ENCODE measurements at regions not wholly inside any gene's neighbourhood (a gene's known extent, or its start where the extent isn't known, plus 50 kb on each side); places are given as distances from the start of the nearest gene placed in this dataset.
"Not testable (repeated sequence)": the region's sequence is repeated elsewhere in the genome, so short reads cannot be mapped to it uniquely, and the experiment has no call there.

DNA sequence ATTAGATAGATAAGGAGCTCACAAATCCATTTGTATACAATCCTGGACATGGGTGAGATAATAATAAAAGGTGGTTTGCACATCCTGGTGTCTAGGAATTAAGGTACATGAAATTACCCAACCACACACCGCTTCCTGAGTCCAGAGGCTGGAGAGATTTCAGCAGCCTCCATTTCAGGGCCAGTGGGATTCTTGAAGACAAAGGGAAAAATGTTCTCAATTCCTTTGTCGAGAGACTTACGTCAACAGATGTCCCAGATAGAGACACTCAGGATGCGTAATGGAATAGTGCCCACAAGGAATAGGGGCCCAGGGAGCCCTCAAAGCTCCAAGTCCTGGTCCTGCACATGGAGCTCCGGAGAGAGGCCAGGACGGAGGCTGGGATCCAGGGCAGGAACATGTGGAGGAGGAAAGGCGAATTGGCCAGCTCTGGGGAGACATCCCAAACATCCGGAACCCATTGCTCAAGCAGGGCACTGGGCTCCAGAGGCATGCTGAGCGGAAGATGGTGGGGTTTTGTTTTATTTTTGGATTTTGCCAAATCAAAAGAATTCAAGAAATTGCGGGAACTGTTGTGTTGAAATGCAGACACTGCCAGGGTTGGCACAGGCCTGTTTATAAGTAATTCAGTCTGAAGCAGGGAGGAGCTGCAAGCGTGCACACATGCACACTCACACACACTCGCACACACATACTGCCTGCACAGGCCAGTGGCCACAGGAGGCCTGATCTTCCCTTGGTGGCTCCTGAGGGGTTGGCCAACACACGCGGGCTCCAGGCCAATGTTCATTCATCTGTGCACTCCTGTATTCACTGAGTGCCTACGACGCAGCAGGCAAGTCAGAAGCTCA, 97.2 kb downstream of the NOG start:
- no peak for DNase-seq (ENCODE audit: low spot score)

DNA sequence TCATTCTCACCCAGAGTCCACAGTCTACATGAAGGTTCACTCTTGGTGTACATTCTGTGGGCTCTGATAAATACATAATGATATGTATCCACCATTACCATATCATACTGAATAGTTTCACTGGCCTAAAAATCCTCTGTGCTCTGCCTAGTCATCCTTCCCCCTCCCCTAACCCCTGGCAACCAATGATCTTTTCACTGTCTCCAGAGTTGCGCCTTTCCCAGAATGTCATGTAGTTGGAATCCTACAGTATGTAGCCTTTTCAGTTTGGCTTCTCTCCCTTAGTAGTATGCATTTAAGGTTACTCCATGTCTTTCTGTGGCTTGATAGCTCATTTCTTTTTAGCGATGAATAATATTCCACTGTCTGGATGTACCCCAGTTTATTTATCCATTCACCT, 101.3 kb downstream of the NOG start:
- no peak for DNase-seq (ENCODE audit: low spot score)

DNA sequence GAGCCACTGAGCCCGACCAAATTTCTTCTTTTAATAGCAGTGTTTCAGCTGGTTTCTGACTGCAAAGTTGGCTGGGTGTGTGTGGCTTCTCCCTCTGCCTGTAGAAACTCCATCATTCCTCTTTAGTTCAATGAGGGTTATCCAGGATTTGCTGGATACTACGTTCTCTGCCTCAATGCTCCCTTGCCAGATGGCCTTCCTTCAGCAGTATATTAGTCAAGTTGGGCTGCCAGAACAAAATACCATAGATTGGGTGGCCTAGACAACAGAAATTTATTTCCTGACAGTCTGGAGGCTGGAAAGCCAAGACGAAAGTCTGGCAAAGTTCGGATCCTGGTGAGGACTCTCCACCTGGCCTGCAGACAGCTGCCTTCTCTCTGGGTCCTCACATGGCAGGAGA, 103.7 kb downstream of the NOG start:
- no peak for DNase-seq (ENCODE audit: low spot score)

DNA sequence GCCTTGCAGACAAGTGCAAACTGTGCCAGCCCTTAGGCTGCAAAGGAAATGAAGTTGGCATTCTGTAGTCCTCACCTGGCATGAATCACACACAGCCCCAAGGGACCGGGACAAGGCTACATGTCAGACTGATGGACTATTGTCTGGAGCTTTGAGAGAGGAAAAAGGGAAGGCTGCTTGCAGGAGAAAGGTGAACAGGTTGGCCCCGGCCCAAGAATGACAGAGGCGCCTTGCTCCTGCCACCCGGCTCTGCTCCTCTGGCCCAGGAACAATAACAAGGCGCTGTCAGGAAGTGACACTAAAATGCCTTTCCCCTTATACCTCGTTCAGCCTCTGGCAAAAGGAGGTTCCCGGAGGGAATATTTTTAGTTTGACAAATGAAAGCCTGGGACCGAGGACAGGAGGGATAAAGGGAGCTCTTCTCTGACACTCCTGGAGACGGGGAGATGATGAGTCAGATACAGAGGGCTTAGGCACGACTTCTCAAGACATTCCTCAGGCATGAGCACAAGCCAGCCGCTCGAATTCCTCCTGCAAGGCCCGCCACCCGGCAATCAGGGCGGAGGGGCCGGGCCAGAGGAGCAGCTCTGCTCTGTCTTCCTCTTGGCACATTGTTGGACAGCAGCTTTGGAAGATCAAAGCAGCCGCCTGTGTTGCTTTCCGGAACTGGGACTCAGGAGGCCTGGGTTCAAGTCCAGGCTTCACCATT, 105.8 kb downstream of the NOG start:
- no peak for DNase-seq (ENCODE audit: low spot score)

DNA sequence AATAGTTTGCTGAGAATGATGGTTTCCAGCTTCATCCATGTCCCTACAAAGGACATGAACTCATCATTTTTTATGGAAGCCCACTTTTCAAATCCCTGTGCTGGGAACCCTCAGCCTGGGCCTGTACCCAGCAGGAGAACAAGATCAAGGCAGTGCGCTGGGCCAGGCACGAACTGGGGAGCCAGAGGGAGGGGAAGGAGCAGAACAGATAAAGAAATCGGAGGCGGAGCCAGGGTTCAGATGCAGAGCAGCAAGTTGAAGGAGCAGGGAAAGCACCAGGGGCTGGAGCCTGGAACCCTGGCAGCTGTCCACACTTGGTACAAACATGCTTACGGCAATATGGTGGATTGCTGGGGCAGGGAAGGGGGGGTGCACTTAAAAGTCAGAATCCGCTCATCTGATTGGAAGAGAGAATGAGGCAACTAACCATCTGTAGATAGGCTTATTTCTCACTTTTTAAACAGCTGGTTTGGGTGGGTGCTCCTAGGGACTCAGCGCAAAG, 107.5 kb downstream of the NOG start:
- DNase-seq (ENCODE audit: low spot score) = no peak

DNA sequence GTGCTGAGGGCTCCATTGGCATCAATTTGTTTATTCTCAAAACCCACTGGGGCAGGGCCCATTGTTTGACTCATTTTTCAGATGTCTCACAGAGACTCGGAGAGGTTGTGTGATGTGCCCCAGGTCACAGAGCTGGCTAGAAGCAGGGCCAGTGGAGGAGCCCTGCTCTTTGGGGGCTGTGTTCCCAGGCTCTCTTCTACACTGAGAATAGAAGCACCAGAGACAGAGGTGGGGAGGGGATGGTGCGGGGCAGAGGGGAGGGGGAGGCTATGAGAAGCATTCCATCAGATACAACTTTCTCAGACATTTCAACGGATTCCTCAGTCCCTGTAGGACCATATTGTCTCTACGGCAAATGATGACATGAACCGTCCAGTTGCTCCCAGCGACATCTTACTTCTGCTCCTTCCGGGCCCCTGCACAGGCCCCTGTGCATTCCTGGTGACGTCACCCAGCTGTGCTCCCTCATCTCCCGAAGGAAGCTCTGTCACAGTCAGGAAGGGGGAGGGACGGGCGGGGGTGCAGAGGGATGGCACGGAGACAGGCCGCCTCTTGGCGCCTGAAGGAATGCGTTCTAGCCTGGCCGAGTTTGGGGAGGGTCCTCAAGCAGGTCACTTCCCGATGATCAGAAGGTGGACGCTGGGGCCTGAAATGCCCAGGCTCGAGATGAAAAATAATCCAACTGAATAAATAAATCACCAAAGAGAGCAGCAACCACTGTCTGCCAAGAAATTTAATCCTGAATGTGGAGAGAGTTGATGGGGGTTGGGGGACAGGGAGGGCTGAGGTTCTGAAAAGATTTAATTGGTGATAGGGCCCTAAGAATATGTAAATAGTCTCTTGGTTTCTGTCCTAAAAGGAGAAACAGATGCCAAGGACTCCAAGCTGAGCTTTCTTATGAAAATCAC, 114.1 kb downstream of the NOG start:
- DNase-seq (ENCODE audit: low spot score) = no peak

DNA sequence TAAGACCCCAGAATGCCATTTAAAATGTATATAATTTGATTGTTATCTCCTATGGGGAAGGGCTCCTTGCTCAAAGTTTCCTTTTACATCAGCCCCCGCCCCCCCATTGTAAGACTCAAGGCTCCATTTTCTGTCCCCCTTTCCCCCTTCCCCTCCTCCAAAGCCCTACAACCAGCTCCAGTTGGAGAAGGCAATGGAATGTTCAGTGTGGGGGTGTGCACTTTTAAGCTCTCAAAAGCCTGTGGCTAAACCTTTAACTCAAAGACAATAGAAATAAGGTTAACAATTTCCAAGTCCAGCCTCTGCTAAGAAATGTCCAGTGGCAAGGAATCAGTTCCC, 114.7 kb downstream of the NOG start:
- DNase-seq (ENCODE audit: low spot score) = no peak

DNA sequence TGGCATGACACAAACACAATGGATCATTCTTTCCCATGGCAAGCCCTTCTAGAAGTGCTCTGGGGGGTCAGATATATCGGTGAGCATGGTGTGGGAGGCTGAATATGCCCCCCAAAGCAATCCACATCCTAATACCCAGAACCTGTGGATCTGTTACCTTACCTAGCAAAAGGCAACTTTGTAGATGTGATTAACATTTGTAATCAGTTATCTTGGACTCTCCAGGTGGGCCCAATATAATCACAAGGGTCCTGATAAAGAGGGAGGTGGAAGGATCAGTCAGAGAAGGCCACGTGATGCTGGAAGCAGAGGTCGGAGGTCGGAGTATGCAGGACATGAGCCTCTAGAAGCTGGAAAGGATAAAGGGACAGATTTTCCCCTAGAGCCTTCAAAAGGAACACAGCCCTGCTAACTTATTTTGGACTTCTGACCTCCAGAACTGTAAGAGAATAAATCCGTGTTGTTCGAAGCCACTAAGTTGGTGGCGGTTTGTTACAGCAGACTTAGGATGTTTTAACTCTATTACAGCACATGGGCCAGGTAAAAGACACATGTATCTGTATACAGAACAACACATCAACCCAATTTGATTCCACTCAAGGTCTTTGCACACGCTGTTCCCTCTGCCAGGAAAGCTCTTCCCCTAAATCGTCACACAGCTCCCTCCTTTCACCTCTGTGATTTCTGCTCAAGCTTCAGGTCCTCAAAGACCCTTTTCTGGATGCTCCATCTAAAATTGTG, 115.3 kb downstream of the NOG start:
- no peak for DNase-seq (ENCODE audit: low spot score)

GRCh38 chr17:56710986-56711385, 117.5 kb downstream of the NOG start:
- no peak for DNase-seq (ENCODE audit: low spot score)

- DNase-seq (ENCODE audit: low spot score) = peak; percentile 61
Observed at GRCh38 chr17:56715613-56716357, 117.9 kb downstream of the C17orf67 start.

DNA sequence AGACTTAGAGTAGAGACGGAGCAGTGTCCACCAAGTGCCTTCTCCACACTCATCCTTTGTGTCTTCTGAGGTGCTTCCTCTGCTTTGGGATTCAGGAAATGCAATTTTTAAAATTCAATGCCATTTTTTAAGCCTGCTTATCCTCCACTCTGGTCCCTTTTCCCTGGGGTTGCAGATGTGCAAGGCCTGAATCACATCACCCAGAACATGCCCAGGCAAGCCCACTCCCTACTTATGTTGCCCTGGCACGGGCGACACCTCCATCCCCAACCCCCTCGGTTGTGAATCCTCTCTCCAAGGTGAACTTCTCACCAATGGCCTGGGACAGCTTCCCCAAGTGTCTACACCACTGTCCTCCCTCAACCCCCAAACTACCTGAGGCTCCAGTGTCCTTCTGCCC, 116.2 kb downstream of the C17orf67 start:
- no peak for DNase-seq (ENCODE audit: low spot score)

DNA sequence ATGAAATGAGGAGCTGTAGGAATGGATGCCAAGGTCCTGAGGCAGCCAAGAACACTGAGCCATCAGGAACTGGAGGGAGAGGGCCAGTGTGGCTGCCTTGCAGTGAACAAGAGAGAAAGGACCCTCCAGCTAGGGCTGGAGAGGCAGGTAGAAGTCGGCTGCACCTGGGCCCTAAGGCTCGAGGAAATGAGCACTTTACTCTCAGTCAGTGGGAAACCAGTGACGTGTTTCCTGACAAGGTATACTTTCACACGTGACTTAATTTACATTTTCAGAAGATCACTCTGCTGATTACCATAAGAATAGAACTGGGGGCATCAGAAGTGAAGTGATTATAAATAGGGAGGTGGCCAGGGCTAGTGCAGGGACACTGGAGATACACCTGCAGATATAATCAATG, 115.2 kb downstream of the C17orf67 start:
- no peak for DNase-seq (ENCODE audit: low spot score)

DNA sequence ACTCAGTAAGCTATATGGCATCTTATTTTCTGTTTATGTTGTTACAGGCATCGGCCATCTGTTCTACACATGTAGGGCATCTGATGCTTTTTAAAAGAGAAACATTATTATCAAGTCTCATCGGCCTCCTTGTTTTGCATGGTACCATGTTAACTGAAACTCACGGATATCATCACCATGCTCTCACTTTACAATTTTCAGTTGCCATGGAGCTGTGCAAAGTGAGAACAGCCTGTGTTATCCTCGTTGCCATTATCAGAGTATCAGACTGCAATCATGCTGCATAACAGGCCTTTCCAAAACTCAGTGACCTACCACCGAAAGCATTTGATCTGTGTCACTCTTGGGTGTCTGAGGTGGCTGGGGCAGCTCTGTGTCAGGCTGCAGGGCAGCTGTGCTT, 110.3 kb downstream of the C17orf67 start:
- no peak for DNase-seq (ENCODE audit: low spot score)

- DNase-seq (ENCODE audit: low spot score) = no peak
Observed at GRCh38 chr17:56724664-56725063, 109.1 kb downstream of the C17orf67 start.

DNA sequence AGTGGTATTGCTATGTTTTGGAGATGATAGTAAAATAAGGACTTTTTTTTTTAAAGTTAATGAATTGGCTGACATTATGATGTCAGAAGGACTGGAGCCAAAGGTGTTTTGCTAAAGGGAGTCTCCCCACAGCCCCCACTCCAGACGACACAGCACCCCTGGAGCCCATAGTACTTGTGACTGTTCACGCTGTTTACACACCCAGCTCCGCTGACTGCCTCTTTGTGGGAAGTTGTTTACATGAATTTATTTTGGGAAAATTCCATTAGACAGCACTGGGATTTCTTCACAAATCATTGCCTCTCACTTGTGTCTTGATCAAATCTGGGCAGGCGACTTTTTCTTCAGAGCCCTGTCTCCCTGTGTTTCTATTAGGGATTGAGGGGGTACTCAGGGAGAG, 108.6 kb downstream of the C17orf67 start:
- DNase-seq (ENCODE audit: low spot score) = no peak

- no peak for DNase-seq (ENCODE audit: low spot score)
Observed at GRCh38 chr17:56727876-56728617, 105.7 kb downstream of the C17orf67 start.

DNA sequence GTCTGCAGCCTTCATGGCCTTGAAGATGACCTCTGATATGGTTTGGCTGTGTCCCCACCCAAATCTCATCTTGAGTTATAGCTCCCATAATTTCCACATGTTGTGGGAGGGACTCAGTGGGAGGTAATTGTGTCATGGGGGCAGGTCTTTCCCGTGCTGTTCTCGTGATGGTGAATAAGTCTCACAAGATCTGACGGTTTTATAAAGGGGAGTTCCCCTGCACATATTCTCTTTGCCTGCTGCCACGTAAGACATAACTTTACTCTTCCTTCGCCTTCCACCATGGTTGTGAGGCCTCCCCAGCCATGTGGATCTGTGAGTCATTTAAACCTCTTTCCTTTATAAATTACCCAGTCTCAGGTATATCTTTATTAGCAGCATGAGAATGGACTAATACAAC, 102.6 kb downstream of the C17orf67 start:
- DNase-seq (ENCODE audit: low spot score) = not testable (repeated sequence)

GRCh38 chr17:56733833-56734232, 99.9 kb downstream of the C17orf67 start:
- no peak for DNase-seq (ENCODE audit: low spot score)

GRCh38 chr17:56735842-56736241, 97.9 kb downstream of the C17orf67 start:
- DNase-seq (ENCODE audit: low spot score) = no peak

GRCh38 chr17:56737421-56738161, 96.1 kb downstream of the C17orf67 start:
- no peak for DNase-seq (ENCODE audit: low spot score)
